CD14-positive monocyte (primary cell): ENCODE measurements at regions not wholly inside any gene's neighbourhood (a gene's known extent, or its start where the extent isn't known, plus 50 kb on each side); places are given as distances from the start of the nearest gene placed in this dataset.
A peak's percentile ranks its signal among the peaks of the same experiment; 100 is the strongest.

Experiments used
- DNase-seq, 3 donors: peaks; one replicate each; pipeline ENCODE4 v3.0.0-alpha.2; 2011 to 2022
- H2AFZ ChIP-seq: 2 replicates; pipeline ENCODE4 v1.6.0; 2012; ENCODE audit warnings: mild to moderate bottlenecking, low read depth, low read length, inconsistent platforms; ENCODE audit not compliant: insufficient read depth, poor library complexity, severe bottlenecking
- H3K27ac ChIP-seq, 2 donors: 1 replicate in 1 of 2; 2 replicates in 1 of 2; pipeline ENCODE4 v1.5.1; 2012 to 2013; ENCODE audit warnings: low read length in 2 of 2, control low read depth in 1 of 2, inconsistent platforms in 1 of 2, low read depth in 1 of 2, mild to moderate bottlenecking in 1 of 2
- H3K27me3 ChIP-seq, 2 donors: one replicate each; pipeline versions ENCODE4 v1.6.0 to v1.6.1; 2011 to 2013; ENCODE audit warnings: low read length in 2 of 2; ENCODE audit not compliant: control insufficient read depth in 2 of 2, insufficient read depth in 2 of 2
- H3K36me3 ChIP-seq, 2 donors: replicated peaks in 1 of 2; 1 replicate in 1 of 2; 2 replicates in 1 of 2; pipeline versions ENCODE4 v1.5.1 to v1.6.1; 2012 to 2013; ENCODE audit warnings: low read length in 2 of 2, control low read depth in 1 of 2, inconsistent platforms in 1 of 2, mild to moderate bottlenecking in 1 of 2; ENCODE audit not compliant: insufficient read depth in 2 of 2, control insufficient read depth in 1 of 2
- H3K4me1 ChIP-seq, 2 donors: 1 replicate in 1 of 2; 2 replicates in 1 of 2; pipeline versions ENCODE4 v1.5.1 to v1.6.1; 2012 to 2013; ENCODE audit warnings: low read length in 2 of 2, control low read depth in 1 of 2, inconsistent platforms in 1 of 2, mild to moderate bottlenecking in 1 of 2, moderate library complexity in 1 of 2; ENCODE audit not compliant: insufficient read depth in 2 of 2, control insufficient read depth in 1 of 2
- H3K4me2 ChIP-seq: replicated peaks from 2 replicates; pipeline ENCODE3; 2012; ENCODE audit warnings: low read length, moderate library complexity, mild to moderate bottlenecking; ENCODE audit not compliant: poor library complexity, severe bottlenecking; ENCODE audit errors: extremely low read depth
- H3K4me3 ChIP-seq, 3 experiments: fragments of 200-600 bp in 1 of 3; sonication (generic) in 1 of 3; replicated peaks in 1 of 3; 1 replicate in 2 of 3; 2 replicates in 1 of 3; pipeline ENCODE4 v1.5.1; 2011 to 2013; ENCODE audit warnings: low read length in 3 of 3, mild to moderate bottlenecking in 3 of 3, control low read depth in 2 of 3, low read depth in 2 of 3, inconsistent platforms in 1 of 3, moderate library complexity in 1 of 3
- H3K79me2 ChIP-seq: 2 replicates; pipeline ENCODE4 v1.6.0; 2012; ENCODE audit warnings: mild to moderate bottlenecking, control low read depth, inconsistent platforms, low read length, moderate library complexity; ENCODE audit not compliant: insufficient read depth
- H3K9ac ChIP-seq: 2 replicates; pipeline ENCODE4 v1.6.0; 2017; ENCODE audit warnings: low read length, mild to moderate bottlenecking; ENCODE audit not compliant: insufficient read depth, poor library complexity, severe bottlenecking
- H3K9me3 ChIP-seq, 2 donors: replicated peaks in 1 of 2; 1 replicate in 1 of 2; 2 replicates in 1 of 2; pipeline versions ENCODE4 v1.5.1 to v1.6.1; 2012 to 2013; ENCODE audit warnings: low read length in 2 of 2, control low read depth in 1 of 2; ENCODE audit not compliant: control insufficient read depth in 1 of 2, insufficient read depth in 1 of 2
- H4K20me1 ChIP-seq: 2 replicates; pipeline ENCODE4 v1.6.0; 2012; ENCODE audit warnings: mild to moderate bottlenecking, low read length, control low read depth, moderate library complexity; ENCODE audit not compliant: insufficient read depth
- H3K27ac Mint-ChIP-seq, 7 donors: one replicate each; pipeline ENCODE4 v1.8.0; 2020; ENCODE audit warnings: mild to moderate bottlenecking in 7 of 7, mixed read lengths in 7 of 7, moderate library complexity in 6 of 7, inconsistent platforms in 2 of 7
- H3K27me3 Mint-ChIP-seq, 3 donors: one replicate each; pipeline ENCODE4 v1.8.0; 2021 to 2022; ENCODE audit warnings: low read depth in 3 of 3, mild to moderate bottlenecking in 3 of 3, mixed read lengths in 3 of 3, moderate library complexity in 3 of 3, inconsistent platforms in 1 of 3
- H3K36me3 Mint-ChIP-seq, 2 donors: one replicate each; pipeline ENCODE4 v1.8.0; 2020; ENCODE audit warnings: mixed read lengths in 2 of 2, inconsistent platforms in 1 of 2, mild to moderate bottlenecking in 1 of 2
- H3K4me1 Mint-ChIP-seq: one replicate; pipeline ENCODE4 v1.8.0; 2020; ENCODE audit warnings: mild to moderate bottlenecking, mixed read lengths
- H3K4me3 Mint-ChIP-seq, 2 donors: one replicate each; pipeline ENCODE4 v1.8.0; 2020; ENCODE audit warnings: mild to moderate bottlenecking in 2 of 2, mixed read lengths in 2 of 2, moderate library complexity in 1 of 2
- H3K9me3 Mint-ChIP-seq, 7 donors: one replicate each; pipeline ENCODE4 v1.8.0; 2020 to 2022; ENCODE audit warnings: mixed read lengths in 7 of 7, mild to moderate bottlenecking in 6 of 7, moderate library complexity in 6 of 7, inconsistent platforms in 2 of 7
- WGBS: methylation state at CpG from one replicate; pipeline ENCODE4 v1.1.5; 2013; ENCODE audit warnings: missing lambda C conversion rate; ENCODE audit not compliant: insufficient coverage; 5-methylcytosine and 5-hydroxymethylcytosine counted together
- intact Hi-C, 2 donors: fragments of 100-400 bp; cut with micrococcal nuclease; formaldehyde crosslinking; loops; one replicate each; pipeline versions ENCODE4 v1.15.0 to v1.15.1; 2023
- TF ChIP-seq, protein P1 (sequence below): fragments of 200-600 bp; IDR thresholded peaks from one replicate; pipeline ENCODE4 v1.8.0; 2022; ENCODE audit warnings: antibody characterized with exemption, mild to moderate bottlenecking

DNA sequence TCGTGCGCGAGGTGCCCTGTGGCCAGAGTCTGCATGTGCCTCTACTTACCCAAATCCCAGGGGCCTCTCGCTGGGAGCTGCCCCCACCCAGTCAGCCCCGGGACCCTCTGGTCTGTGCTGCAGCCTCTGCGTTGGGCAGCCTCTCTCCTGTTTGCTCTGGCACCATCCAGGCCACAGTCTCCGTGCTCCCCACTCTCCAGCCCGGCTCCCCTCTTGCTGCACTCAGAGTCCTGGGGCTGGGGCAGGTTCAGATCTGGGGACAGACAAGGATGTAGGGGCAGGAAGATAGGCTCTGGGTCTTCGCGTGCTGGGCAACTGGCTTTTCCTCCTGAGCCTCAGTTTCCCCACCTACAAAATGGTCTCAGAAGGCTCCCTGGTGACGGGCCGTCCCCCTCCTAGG, 70.8 kb upstream of the GATA5 start:
- H3K27ac ChIP-seq, result no peak overlapping the region
- peak overlapping the region in 1 of 7 donors; percentile 30 for H3K27ac Mint-ChIP-seq
- no peak overlapping the region for H3K9ac ChIP-seq
- H3K4me3 Mint-ChIP-seq, result no peak overlapping the region
- H3K4me1 ChIP-seq, result peaks cover 0 to 8% of the 10 kb centered on the region in 2 donors
- no peaks in the 10 kb centered on the region for H3K36me3 ChIP-seq
- H3K9me3 Mint-ChIP-seq, result peaks cover 0 to 14% (median 8%) of the 10 kb centered on the region in 7 donors
- peaks cover 0 to 5% of the 10 kb centered on the region in 2 donors for H3K9me3 ChIP-seq
- peaks cover 14 to 40% of the 10 kb centered on the region in 2 donors for H3K27me3 ChIP-seq
- no peak overlapping the region for H2AFZ ChIP-seq
- no peaks in the 10 kb centered on the region for H3K79me2 ChIP-seq
- intact Hi-C loops, result no loop called here
- peaks cover 4% of the 10 kb centered on the region for H3K4me1 Mint-ChIP-seq
- H4K20me1 ChIP-seq, result no peaks in the 10 kb centered on the region
- 97% methylated on average over 10 of the region's 12 CpGs for WGBS
- no peak for DNase-seq
- peaks cover 34 to 42% (median 39%) of the 10 kb centered on the region in 3 donors for H3K27me3 Mint-ChIP-seq
- TF ChIP-seq, protein P1, sequence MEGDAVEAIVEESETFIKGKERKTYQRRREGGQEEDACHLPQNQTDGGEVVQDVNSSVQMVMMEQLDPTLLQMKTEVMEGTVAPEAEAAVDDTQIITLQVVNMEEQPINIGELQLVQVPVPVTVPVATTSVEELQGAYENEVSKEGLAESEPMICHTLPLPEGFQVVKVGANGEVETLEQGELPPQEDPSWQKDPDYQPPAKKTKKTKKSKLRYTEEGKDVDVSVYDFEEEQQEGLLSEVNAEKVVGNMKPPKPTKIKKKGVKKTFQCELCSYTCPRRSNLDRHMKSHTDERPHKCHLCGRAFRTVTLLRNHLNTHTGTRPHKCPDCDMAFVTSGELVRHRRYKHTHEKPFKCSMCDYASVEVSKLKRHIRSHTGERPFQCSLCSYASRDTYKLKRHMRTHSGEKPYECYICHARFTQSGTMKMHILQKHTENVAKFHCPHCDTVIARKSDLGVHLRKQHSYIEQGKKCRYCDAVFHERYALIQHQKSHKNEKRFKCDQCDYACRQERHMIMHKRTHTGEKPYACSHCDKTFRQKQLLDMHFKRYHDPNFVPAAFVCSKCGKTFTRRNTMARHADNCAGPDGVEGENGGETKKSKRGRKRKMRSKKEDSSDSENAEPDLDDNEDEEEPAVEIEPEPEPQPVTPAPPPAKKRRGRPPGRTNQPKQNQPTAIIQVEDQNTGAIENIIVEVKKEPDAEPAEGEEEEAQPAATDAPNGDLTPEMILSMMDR, result no peak
- no peaks in the 10 kb centered on the region for H3K36me3 Mint-ChIP-seq
- no peak overlapping the region for H3K4me3 ChIP-seq
- no peak overlapping the region for H3K4me2 ChIP-seq

GRCh38 chr20:62547364-62547763, 71.6 kb upstream of the GATA5 start:
- no peak overlapping the region for H3K27ac Mint-ChIP-seq

More at GRCh38 chr20:62547364-62547763, 71.6 kb upstream of the GATA5 start:
- no peak overlapping the region for H3K4me2 ChIP-seq
- peaks cover 6% of the 10 kb centered on the region for H3K4me1 Mint-ChIP-seq
- H4K20me1 ChIP-seq, result no peaks in the 10 kb centered on the region
- no peaks in the 10 kb centered on the region for H3K36me3 ChIP-seq
- peaks cover 39 to 50% (median 46%) of the 10 kb centered on the region in 3 donors for H3K27me3 Mint-ChIP-seq
- TF ChIP-seq, protein P1, result no peak
- peaks cover 0 to 8% of the 10 kb centered on the region in 2 donors for H3K4me1 ChIP-seq
- intact Hi-C loops, result no loop called here
- no peak for DNase-seq
- H3K27ac ChIP-seq, result no peak overlapping the region
- H3K4me3 Mint-ChIP-seq, result peak overlapping the region in 1 of 2 donors; percentile 42
- H3K79me2 ChIP-seq, result no peaks in the 10 kb centered on the region
- WGBS, result 92% methylated on average over 12 of the region's 14 CpGs
- no peak overlapping the region for H2AFZ ChIP-seq
- H3K36me3 Mint-ChIP-seq, result no peaks in the 10 kb centered on the region
- H3K9me3 Mint-ChIP-seq, result peaks cover 0 to 14% (median 9%) of the 10 kb centered on the region in 7 donors
- peaks cover 17 to 47% of the 10 kb centered on the region in 2 donors for H3K27me3 ChIP-seq
- H3K9ac ChIP-seq, result no peak overlapping the region
- H3K4me3 ChIP-seq, result no peak overlapping the region
- H3K9me3 ChIP-seq, result peaks cover 3 to 5% of the 10 kb centered on the region in 2 donors
